ENCODE measurements at regions not wholly inside any gene's neighbourhood (a gene's known extent, or its start where the extent isn't known, plus 50 kb on each side); places are given as distances from the start of the nearest gene placed in this dataset.

GRCh38 chr20:57899554-57899953, 189.7 kb upstream of the PMEPA1 start:
- DNase-seq (ENCODE audit: low read depth), result no peak
- H3K4me3 ChIP-seq (ENCODE audit: low read depth, low read length), result no peak overlapping the region
- in situ Hi-C loops (cut with HindIII; ENCODE audit: low sequenced_read_pairs), result no loop called here
- TF ChIP-seq CTCF (IDR thresholded peaks at IDR 0.05; ENCODE audit: low read depth, low read length, missing control alignments), result no peak

- H3K4me3 ChIP-seq (ENCODE audit: low read depth, low read length), result no peak overlapping the region
- DNase-seq (ENCODE audit: low read depth), result no peak
- TF ChIP-seq CTCF (IDR thresholded peaks at IDR 0.05; ENCODE audit: low read depth, low read length, missing control alignments), result no peak
- in situ Hi-C loops (cut with HindIII; ENCODE audit: low sequenced_read_pairs), result no loop called here
Observed at GRCh38 chr20:57898332-57898731, 188.5 kb upstream of the PMEPA1 start.

- H3K4me3 ChIP-seq (ENCODE audit: low read depth, low read length), result no peak overlapping the region
- in situ Hi-C loops (cut with HindIII; ENCODE audit: low sequenced_read_pairs), result no loop called here
- no peak for DNase-seq (ENCODE audit: low read depth)
- TF ChIP-seq CTCF (IDR thresholded peaks at IDR 0.05; ENCODE audit: low read depth, low read length, missing control alignments), result no peak
Observed at GRCh38 chr20:57897891-57898290, 188.1 kb upstream of the PMEPA1 start.

GRCh38 chr20:57897156-57897874, 187.5 kb upstream of the PMEPA1 start:
- in situ Hi-C loops (cut with HindIII; ENCODE audit: low sequenced_read_pairs), result no loop called here
- no peak overlapping the region for H3K4me3 ChIP-seq (ENCODE audit: low read depth, low read length)
- no peak for DNase-seq (ENCODE audit: low read depth)
- TF ChIP-seq CTCF (IDR thresholded peaks at IDR 0.05; ENCODE audit: low read depth, low read length, missing control alignments), result no peak

- H3K4me3 ChIP-seq (ENCODE audit: low read depth, low read length), result no peak overlapping the region
- DNase-seq (ENCODE audit: low read depth), result no peak
- in situ Hi-C loops (cut with HindIII; ENCODE audit: low sequenced_read_pairs), result no loop called here
- no peak for TF ChIP-seq CTCF (IDR thresholded peaks at IDR 0.05; ENCODE audit: low read depth, low read length, missing control alignments)
Observed at GRCh38 chr20:57896563-57896962, 186.7 kb upstream of the PMEPA1 start.

- in situ Hi-C loops (cut with HindIII; ENCODE audit: low sequenced_read_pairs), result no loop called here
- no peak for TF ChIP-seq CTCF (IDR thresholded peaks at IDR 0.05; ENCODE audit: low read depth, low read length, missing control alignments)
- H3K4me3 ChIP-seq (ENCODE audit: low read depth, low read length), result no peak overlapping the region
- no peak for DNase-seq (ENCODE audit: low read depth)
Observed at GRCh38 chr20:57896017-57896416, 186.2 kb upstream of the PMEPA1 start.

All from astrocyte of the cerebellum (primary cell).